Upper lobe of left lung (tissue), 4 donors: ENCODE measurements at regions not wholly inside any gene's neighbourhood (a gene's known extent, or its start where the extent isn't known, plus 50 kb on each side); places are given as distances from the start of the nearest gene placed in this dataset.

ENCODE experiments used
- POLR2A ChIP-seq, 4 donors: fragments of 450-650 bp; IDR thresholded peaks; one replicate each; pipeline ENCODE4 v1.5.1; 2016 to 2017; ENCODE audit warnings: antibody characterized with exemption in 4 of 4, mild to moderate bottlenecking in 2 of 4
- TF ChIP-seq, protein P1 (sequence below), 6 experiments: fragments of 450-650 bp in 4 of 6; fragments of 200-600 bp in 2 of 6; sonication (generic) in 2 of 6; IDR thresholded peaks; one replicate each; pipeline ENCODE4 v1.5.1; 2016 to 2019; ENCODE audit warnings: antibody characterized with exemption in 6 of 6

DNA sequence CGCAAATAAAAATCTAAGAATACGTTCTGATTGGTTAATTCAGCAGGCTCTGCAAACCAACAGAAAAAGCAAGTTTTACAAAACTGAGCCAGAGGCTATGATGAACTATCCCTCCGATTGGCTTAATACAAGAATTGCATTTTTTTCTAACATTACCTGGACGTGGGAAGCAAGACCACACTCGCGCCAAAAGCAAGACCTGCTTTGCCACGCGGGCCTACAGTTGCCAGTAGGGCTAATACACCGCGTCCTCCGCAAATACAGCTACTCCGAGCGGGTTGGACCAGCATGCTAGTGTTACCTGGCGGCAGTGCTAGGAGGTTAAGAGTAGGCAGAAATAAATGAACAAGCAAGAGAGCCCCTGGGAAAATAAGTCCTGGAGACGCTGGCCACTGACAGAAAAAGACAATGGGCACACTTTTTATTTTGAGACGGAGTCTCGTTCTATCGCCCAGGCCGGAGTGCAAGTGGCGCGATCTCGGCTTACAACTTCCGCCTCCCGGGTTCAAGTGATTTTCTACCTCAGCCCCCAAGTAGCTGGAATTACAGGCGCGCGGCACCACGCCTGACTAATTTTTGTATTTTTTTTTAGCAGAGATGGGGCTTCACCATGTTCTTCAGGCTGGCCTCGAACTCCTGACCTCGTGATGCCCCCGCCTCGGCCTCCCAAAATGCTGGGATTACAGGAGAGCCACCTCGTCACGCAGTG, 131.9 kb upstream of the BTN3A2 start:
- TF ChIP-seq, protein P1, sequence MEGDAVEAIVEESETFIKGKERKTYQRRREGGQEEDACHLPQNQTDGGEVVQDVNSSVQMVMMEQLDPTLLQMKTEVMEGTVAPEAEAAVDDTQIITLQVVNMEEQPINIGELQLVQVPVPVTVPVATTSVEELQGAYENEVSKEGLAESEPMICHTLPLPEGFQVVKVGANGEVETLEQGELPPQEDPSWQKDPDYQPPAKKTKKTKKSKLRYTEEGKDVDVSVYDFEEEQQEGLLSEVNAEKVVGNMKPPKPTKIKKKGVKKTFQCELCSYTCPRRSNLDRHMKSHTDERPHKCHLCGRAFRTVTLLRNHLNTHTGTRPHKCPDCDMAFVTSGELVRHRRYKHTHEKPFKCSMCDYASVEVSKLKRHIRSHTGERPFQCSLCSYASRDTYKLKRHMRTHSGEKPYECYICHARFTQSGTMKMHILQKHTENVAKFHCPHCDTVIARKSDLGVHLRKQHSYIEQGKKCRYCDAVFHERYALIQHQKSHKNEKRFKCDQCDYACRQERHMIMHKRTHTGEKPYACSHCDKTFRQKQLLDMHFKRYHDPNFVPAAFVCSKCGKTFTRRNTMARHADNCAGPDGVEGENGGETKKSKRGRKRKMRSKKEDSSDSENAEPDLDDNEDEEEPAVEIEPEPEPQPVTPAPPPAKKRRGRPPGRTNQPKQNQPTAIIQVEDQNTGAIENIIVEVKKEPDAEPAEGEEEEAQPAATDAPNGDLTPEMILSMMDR (IDR thresholded peaks at IDR 0.05): peak in 1 of 6 experiments; percentile 18
- peak in 1 of 4 donors; percentile 13 for TF ChIP-seq POLR2A (IDR thresholded peaks at IDR 0.05)
